HUES48 (cell line): ENCODE measurements at regions not wholly inside any gene's neighbourhood (a gene's known extent, or its start where the extent isn't known, plus 50 kb on each side); places are given as distances from the start of the nearest gene placed in this dataset.
"Not testable (repeated sequence)": the region's sequence is repeated elsewhere in the genome, so short reads cannot be mapped to it uniquely, and the experiment has no call there.

Source experiments
- H3K27ac ChIP-seq: one replicate; pipeline ENCODE4 v1.7.0; 2013; ENCODE audit warnings: low read depth, low read length, inconsistent platforms
- H3K27me3 ChIP-seq: 2 replicates; pipeline ENCODE4 v1.6.1; 2013; ENCODE audit warnings: mild to moderate bottlenecking, low read length; ENCODE audit not compliant: control insufficient read depth, insufficient read depth
- H3K36me3 ChIP-seq: 2 replicates; pipeline ENCODE4 v1.6.1; 2013; ENCODE audit warnings: low read length; ENCODE audit not compliant: control insufficient read depth, insufficient read depth
- H3K4me1 ChIP-seq: 2 replicates; pipeline ENCODE4 v1.6.1; 2013; ENCODE audit warnings: mild to moderate bottlenecking, low read length; ENCODE audit not compliant: control insufficient read depth, insufficient read depth
- H3K4me3 ChIP-seq: 2 replicates; pipeline ENCODE4 v1.5.1; 2013; ENCODE audit warnings: mild to moderate bottlenecking, low read depth, low read length
- H3K9ac ChIP-seq: 2 replicates; pipeline ENCODE4 v1.6.1; 2013; ENCODE audit warnings: mild to moderate bottlenecking, low read depth, low read length, moderate library complexity
- H3K9me3 ChIP-seq: 2 replicates; pipeline ENCODE4 v1.6.1; 2013; ENCODE audit warnings: low read length; ENCODE audit not compliant: control insufficient read depth, insufficient read depth

DNA sequence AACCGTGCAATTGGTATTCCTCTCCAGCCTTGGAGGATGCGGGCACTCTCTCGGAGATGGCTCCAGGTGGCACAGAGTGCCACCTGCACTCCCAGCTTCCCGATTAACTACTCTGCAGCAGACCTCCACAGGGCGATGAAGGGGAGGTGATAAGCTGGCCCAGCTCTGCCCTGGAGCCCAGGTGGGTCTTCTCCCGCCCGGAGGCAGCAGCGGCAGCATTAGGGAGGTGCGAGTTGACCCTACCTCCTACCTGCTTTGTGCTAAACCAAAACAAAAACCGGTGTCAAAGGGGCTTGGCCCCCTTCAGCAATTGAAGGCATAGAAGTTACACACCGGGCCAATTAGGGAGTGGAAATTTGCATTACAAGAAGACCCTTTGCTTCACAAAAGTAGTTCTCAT is 137.4 kb upstream of the MAMLD1 start:
- H3K27ac ChIP-seq, result no peak overlapping the region
- no peak overlapping the region for H3K9ac ChIP-seq
- peaks cover 21% of the 10 kb centered on the region for H3K4me1 ChIP-seq
- peaks cover 72% of the 10 kb centered on the region for H3K27me3 ChIP-seq
- H3K36me3 ChIP-seq, result no peaks in the 10 kb centered on the region
- H3K9me3 ChIP-seq, result peaks cover 21% of the 10 kb centered on the region
- peak overlapping the region; percentile 34 for H3K4me3 ChIP-seq

DNA sequence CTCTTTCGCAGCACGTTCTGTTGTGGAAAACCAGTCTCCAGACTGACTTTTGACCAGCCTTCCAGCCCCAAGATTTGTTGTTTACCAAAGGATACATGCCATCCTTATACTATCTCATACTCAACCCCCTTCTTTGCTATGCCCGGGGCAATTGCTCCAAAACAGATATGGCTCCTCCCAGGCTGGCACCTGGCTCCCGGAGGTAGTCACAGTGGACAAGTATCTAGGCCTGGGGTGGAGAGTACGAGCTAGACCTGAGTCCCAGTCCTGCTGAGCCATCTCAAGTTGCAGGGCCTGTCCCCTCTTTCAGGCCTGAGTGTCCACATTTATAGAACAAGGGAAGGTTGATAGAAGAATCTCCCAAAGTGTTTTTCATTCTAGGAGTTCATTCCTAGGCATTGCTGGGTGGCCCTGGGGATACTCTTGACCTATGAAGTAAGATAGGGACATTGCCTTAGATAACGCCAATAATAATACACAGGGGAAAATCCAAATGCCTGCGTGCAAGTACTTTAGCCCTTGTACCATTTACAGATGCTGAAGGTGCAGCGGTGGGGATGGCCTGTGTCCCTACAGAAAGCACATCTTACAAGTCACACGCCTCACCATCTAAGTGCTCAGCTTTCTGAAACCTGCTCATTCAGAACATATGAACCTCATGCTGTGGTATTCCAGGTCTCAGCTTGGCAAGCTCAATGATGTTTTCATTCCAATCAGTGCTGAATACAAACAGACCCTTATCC is 136.7 kb upstream of the MAMLD1 start:
- H3K9ac ChIP-seq, result no peak overlapping the region
- no peak overlapping the region for H3K27ac ChIP-seq
- no peaks in the 10 kb centered on the region for H3K36me3 ChIP-seq
- H3K4me3 ChIP-seq, result peak overlapping the region; percentile 34
- H3K9me3 ChIP-seq, result peaks cover 17% of the 10 kb centered on the region
- peaks cover 65% of the 10 kb centered on the region for H3K27me3 ChIP-seq
- H3K4me1 ChIP-seq, result peaks cover 15% of the 10 kb centered on the region

DNA sequence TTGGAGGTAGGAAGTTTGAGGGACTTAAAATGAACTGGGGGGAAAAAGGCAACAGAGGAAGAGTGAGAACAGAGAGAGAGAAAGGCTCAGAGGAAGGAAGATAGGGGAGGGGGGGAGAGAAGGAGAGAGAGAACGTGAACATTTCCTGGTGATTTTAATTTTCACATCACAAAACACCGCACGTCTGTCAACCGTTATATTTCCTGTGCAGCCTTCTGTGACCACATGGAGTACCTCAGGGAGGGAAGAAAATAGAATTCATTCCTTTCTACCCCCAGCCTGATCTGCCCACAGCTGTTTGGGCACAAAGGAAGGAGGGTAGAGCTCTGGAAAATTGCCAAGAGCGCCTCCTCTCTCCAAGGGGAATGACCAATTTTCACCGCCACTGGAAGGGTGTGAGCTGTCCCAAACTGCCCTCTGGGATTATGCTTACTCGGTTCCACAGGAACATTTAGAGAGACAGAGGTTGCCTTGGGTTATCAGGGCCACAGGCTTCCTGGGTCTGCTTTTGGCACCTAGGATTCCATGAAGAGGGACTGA is 135.7 kb upstream of the MAMLD1 start:
- Histone ChIP-seq H3K27ac (no peak overlapping the region), H3K9ac (no peak overlapping the region), H3K27me3 (peaks cover 59% of the 10 kb centered on the region), H3K36me3 (no peaks in the 10 kb centered on the region), H3K4me3 (no peak overlapping the region), H3K4me1 (peaks cover 15% of the 10 kb centered on the region), H3K9me3 (peaks cover 12% of the 10 kb centered on the region; the same call in 1 of the 2 replicates)

DNA sequence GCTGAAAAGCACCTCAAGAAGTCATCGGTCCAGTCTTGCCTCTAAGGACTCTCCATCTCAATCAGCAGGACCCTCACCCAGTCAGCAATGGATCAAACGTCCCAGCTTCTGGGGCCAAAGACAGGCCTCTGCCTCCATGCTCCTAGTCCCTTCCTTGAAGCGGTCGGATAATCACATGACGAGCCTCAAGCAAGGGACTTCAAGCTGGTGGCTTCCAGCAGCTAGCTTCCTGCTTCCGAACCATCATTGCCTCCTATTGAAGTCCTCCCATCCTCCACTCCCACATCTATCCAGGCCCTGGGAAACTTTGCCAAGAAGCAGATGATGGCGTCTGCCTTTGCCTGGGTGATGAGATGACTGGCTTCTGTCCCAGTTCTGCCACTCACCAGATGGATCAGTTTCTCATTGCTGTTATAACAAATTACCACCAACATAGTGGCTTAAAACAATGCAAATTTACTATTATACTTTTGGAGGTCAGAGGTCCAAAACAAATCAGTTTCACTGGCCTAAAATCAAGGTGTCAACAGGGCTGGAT is 135.2 kb upstream of the MAMLD1 start:
- Histone ChIP-seq H3K9ac (no peak overlapping the region), H3K4me3 (no peak overlapping the region), H3K9me3 (peaks cover 11% of the 10 kb centered on the region; the same call in 1 of the 2 replicates), H3K36me3 (no peaks in the 10 kb centered on the region), H3K27ac (no peak overlapping the region), H3K27me3 (peaks cover 54% of the 10 kb centered on the region), H3K4me1 (peaks cover 15% of the 10 kb centered on the region)

DNA sequence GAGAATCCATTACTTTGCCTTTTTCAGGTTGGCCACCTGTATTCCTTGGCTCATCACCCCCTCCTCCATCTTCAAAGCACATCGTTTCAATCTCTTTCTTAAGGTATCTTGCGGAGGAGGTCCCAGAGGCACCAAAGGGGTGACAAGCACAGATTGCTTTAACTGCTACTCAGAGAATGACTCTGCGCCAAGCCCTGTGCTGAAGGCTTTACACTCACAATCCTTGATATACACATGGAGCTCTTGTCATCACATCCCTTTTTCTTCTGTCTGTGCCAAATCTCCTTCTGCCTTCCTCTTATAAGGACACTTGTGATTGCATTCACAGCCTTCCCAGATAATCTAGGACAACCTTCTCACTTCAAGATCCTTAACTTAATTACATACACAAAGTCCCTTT is 134.7 kb upstream of the MAMLD1 start:
- H3K27me3 ChIP-seq, result peaks cover 49% of the 10 kb centered on the region
- no peak overlapping the region for H3K4me3 ChIP-seq
- H3K4me1 ChIP-seq, result peaks cover 15% of the 10 kb centered on the region
- no peaks in the 10 kb centered on the region for H3K36me3 ChIP-seq
- H3K27ac ChIP-seq, result no peak overlapping the region
- H3K9me3 ChIP-seq, result peaks cover 9% of the 10 kb centered on the region; the same call in 1 of the 2 replicates
- no peak overlapping the region for H3K9ac ChIP-seq

DNA sequence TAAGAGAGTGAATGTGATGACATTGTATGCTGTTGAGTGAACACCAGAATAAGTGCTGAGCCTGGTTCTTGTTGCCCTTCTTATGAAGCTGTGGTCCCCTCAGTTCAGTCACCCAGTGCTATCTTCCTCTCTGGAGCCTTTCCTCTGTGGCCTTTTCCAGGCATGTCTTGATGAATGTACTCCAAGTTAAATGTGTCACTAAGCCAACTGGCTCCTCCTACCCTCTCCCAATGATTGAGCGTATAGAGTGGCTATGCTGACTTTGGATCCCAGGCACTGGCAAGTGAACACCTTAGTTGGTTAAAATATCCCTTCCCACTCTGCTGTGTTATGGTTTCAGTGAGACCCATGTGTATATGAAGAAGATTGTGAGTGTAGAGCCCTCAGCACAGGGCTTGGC is 134.1 kb upstream of the MAMLD1 start:
- H3K4me1 ChIP-seq, result peaks cover 15% of the 10 kb centered on the region

DNA sequence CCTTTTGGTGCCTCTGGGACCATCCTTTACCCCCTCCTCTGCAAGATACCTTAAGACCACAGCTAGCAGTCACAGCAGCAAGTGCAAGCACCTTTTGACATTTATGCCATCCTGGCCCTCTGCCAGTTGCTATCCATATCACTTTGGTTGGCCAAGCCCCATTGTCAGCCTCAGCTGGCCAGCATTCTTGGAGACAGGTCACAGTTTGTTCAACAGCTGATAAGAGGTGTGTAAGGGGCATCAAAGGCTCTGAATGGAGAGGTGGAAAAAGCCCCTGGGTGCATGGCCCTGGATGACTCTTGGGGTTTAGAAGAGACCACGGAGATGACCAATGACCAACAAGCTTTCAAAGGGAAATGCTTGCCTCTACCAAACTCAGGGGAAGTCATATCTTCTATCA is 133.6 kb upstream of the MAMLD1 start:
- no peak overlapping the region for H3K9ac ChIP-seq
- peaks cover 14% of the 10 kb centered on the region; the same call in 1 of the 2 replicates for H3K9me3 ChIP-seq
- H3K36me3 ChIP-seq, result no peaks in the 10 kb centered on the region
- H3K27me3 ChIP-seq, result peaks cover 38% of the 10 kb centered on the region
- no peak overlapping the region for H3K27ac ChIP-seq
- peaks cover 15% of the 10 kb centered on the region for H3K4me1 ChIP-seq
- no peak overlapping the region for H3K4me3 ChIP-seq

More for the DNA sequence above, 134.1 kb upstream of the MAMLD1 start:
- no peak overlapping the region for H3K4me3 ChIP-seq
- H3K36me3 ChIP-seq, result no peaks in the 10 kb centered on the region
- H3K27me3 ChIP-seq, result peaks cover 43% of the 10 kb centered on the region
- no peak overlapping the region for H3K9ac ChIP-seq
- no peak overlapping the region for H3K27ac ChIP-seq
- peaks cover 9% of the 10 kb centered on the region; the same call in 1 of the 2 replicates for H3K9me3 ChIP-seq

DNA sequence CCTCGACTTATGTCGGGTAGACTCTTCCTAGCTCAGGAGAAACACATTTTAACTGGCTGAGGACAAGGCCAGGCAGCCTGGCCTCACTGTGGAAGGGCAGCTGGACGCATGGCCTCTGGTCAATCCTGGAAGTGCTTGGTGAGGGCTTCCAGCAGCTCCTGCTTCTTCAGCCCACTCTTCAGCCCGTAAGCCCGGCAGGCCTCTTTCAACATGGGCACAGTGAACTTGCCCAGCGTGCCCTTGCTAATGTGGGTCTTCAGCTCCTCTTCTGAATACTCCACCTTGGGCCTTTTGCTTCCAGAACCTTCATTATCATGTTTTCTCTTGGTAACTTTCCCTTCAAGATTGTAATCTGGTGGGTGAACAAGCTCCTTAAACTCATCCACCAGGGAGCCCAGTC is 132.2 kb upstream of the MAMLD1 start:
- H3K27me3 ChIP-seq, result peaks cover 27% of the 10 kb centered on the region
- H3K36me3 ChIP-seq, H3K9ac ChIP-seq: not testable (repeated sequence)

DNA sequence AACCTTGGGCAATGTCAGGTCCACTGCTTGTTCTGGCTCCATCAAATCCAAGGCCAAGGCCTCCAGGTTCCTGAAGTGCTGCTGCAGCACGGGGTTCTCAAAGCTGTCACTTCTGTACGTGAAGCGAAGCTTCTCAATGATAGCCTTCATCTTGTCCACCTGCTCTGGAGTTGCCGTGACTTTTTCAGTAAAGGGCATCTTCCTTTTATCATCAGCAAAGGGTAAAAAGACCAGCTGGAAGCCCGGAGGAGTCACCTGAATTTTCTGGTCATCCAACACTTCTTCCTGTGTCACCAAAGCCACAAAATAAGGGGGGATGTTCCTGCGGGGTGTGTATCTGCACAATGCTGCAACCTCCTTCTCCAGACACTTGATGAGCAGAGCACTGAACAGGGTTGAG is 131.7 kb upstream of the MAMLD1 start:
- H3K36me3 ChIP-seq, H3K9ac ChIP-seq, H3K27ac ChIP-seq, H3K4me1 ChIP-seq, H3K4me3 ChIP-seq: not testable (repeated sequence)
- H3K9me3 ChIP-seq, result peaks cover 12% of the 10 kb centered on the region; the same call in 1 of the 2 replicates
- peaks cover 24% of the 10 kb centered on the region for H3K27me3 ChIP-seq

More for the DNA sequence above, 132.2 kb upstream of the MAMLD1 start:
- not testable (repeated sequence) for H3K4me3 ChIP-seq, H3K27ac ChIP-seq, H3K4me1 ChIP-seq
- peaks cover 15% of the 10 kb centered on the region; the same call in 1 of the 2 replicates for H3K9me3 ChIP-seq

DNA sequence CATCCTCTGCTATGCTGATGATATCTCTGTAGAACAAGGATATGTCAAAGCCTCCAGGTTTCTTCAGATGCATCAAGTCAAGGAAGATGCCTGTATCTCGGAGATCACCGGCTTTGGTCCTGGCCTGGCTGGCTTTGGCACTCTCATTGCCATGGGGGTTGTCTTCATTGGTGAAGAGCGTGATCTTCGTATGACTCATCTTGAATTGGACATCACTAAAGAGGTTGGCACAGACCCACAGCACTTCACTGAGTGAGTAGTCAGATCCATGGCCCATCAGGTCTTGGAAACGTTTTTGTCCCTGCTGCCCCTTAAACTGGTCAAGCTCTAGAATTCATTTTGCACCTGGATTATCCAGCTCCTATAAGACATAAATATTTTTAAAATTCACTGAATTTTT is 130.9 kb upstream of the MAMLD1 start:
- H3K9ac ChIP-seq, H3K4me1 ChIP-seq, H3K4me3 ChIP-seq, H3K36me3 ChIP-seq, H3K27ac ChIP-seq: not testable (repeated sequence)
- peaks cover 12% of the 10 kb centered on the region; the same call in 1 of the 2 replicates for H3K9me3 ChIP-seq
- peaks cover 15% of the 10 kb centered on the region for H3K27me3 ChIP-seq

DNA sequence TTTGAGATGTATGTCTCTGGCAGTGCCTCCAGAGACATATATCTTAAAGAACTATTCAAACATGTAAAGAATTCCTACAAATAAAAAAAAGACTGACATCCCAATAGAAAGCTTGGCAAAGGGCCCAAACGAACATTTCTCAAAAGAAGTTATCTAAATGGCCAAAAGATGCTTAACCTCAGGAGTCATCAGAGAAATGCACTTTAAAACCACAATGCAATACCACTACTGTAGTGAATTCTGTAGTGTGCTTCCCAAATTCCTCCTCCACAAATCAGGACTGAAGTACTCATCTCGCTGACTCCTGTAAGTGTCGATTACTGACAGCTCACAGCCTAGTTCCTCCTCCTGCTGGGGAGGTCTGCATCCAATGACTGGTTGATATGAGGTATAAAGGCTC is 129.0 kb upstream of the MAMLD1 start:
- H3K4me3 ChIP-seq, result no peak overlapping the region
- no peaks in the 10 kb centered on the region for H3K36me3 ChIP-seq
- no peak overlapping the region for H3K9ac ChIP-seq
- H3K4me1 ChIP-seq, result no peaks in the 10 kb centered on the region
- no peak overlapping the region for H3K27ac ChIP-seq
- peaks cover 18% of the 10 kb centered on the region; the same call in 1 of the 2 replicates for H3K9me3 ChIP-seq
- H3K27me3 ChIP-seq, result peaks cover under 1% of the 10 kb centered on the region; the same call in 1 of the 2 replicates
